GM18951 (cell line): ENCODE measurements at regions not wholly inside any gene's neighbourhood (a gene's known extent, or its start where the extent isn't known, plus 50 kb on each side); places are given as distances from the start of the nearest gene placed in this dataset.

Experiments
- POLR2A ChIP-seq: IDR thresholded peaks from 4 replicates; pipeline ENCODE4 v1.6.1; 2011; ENCODE audit warnings: mild to moderate bottlenecking; ENCODE audit not compliant: insufficient read length, insufficient read depth; ENCODE audit errors: extremely low read depth
- in situ Hi-C: fragments of 300-500 bp; cut with MboI; formaldehyde crosslinking; loops from one replicate; pipeline ENCODE4 v1.12.0; 2022; ENCODE audit warnings: low sequenced_read_pairs, mixed read lengths, inconsistent platforms; ENCODE audit not compliant: unreplicated experiment

GRCh38 chr5:152290181-152290580, 114.9 kb downstream of the NMUR2 start:
- in situ Hi-C loops, result no loop called here
- no peak for TF ChIP-seq POLR2A

GRCh38 chr5:152288917-152289595, 116.0 kb downstream of the NMUR2 start:
- TF ChIP-seq POLR2A, result no peak
- in situ Hi-C loops, result no loop called here

- in situ Hi-C loops, result no loop called here
- TF ChIP-seq POLR2A, result no peak
Measured at GRCh38 chr5:152288499-152288898, 116.6 kb downstream of the NMUR2 start.

DNA sequence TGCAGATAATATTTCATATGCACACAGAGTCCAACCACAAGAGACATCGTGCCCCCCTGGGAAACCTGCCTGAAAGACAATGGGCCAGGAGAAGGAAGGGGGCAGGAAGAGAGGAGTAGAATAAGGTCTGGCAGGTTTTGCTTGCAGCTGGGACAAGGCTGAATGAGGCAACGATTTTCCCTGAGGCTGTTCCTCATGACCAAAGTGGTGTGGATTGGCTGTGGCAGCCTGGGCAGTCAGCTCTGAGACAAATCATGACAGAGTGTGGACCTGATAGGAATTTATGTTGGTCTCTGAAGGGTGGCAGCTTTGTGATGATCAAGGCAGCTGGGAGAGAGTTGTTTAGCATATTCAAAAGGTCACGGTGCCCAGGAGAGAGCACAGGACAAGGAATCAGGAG, 119.3 kb downstream of the NMUR2 start:
- TF ChIP-seq POLR2A, result no peak
- in situ Hi-C loops, result no loop called here

DNA sequence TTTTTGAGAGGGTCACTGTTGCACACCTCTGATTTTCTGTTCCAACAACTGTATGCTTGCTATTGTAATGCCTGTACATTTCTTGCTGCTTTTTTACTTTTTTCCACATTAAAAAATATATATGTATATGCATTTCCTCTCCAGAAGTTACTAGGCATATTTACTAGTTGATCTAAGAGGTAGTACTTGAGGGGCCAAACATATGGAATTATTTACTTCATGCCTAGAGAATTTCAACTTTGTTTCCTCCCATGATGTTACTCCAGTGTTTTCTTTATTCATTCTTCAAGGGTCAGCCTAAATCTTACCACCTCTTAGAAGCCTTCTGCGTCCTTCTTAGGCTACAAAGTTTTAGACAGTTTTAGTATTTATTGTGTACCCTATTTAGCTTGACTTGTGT, 122.7 kb downstream of the NMUR2 start:
- in situ Hi-C loops, result no loop called here
- no peak for TF ChIP-seq POLR2A

- in situ Hi-C loops, result no loop called here
- no peak for TF ChIP-seq POLR2A
Measured at GRCh38 chr5:152277936-152278335, 127.1 kb downstream of the NMUR2 start.

DNA sequence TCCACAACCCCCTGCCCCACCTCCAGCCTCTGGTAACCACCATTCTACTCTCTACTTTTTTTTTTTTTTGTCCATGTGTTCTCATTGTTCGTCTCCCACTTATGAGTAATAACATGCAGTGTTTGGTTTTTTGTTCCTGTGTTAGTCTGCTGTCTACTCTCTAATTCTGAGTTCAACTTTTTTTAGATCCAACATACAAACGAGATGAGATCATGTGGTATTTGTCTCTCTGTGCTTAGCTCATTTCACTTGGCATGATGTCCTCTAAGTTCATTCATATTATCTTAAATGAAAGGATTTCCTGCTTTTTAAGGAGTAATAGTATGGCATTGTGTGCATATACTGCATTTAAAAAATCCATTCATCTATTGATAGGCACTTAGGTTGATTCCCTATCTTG, 130.9 kb downstream of the NMUR2 start:
- no peak for TF ChIP-seq POLR2A
- in situ Hi-C loops, result no loop called here

- in situ Hi-C loops, result no loop called here
- TF ChIP-seq POLR2A, result no peak
Measured at GRCh38 chr5:152271420-152271819, 133.7 kb downstream of the NMUR2 start.

- no peak for TF ChIP-seq POLR2A
- in situ Hi-C loops, result no loop called here
Measured at GRCh38 chr5:152270096-152270495, 135.0 kb downstream of the NMUR2 start.

GRCh38 chr5:152269533-152269932, 135.5 kb downstream of the NMUR2 start:
- in situ Hi-C loops, result no loop called here
- TF ChIP-seq POLR2A, result no peak

GRCh38 chr5:152264645-152265254, 140.3 kb downstream of the NMUR2 start:
- in situ Hi-C loops, result no loop called here
- TF ChIP-seq POLR2A, result no peak

- TF ChIP-seq POLR2A, result no peak
- in situ Hi-C loops, result no loop called here
Measured at GRCh38 chr5:152262667-152263066, 142.4 kb downstream of the NMUR2 start.

DNA sequence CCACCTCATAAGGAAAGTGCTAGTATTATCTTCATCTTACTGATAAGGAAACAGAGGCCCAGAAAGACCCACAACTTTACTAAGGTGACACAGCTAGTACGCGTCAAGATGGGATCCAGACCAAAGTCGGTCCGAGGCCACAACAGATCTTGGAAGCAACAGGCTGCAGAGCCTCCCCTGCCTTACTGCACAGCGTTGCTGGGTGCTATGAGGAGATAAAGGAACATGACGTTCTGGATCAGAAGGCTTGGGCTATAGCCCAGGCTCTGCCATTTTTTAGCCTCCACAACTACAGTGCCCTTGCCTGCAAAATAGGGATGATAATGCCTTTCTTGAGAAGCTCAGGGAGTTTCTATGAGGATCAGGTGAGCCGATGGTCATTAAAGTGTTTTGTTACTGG, 144.1 kb downstream of the NMUR2 start:
- in situ Hi-C loops, result no loop called here
- no peak for TF ChIP-seq POLR2A

DNA sequence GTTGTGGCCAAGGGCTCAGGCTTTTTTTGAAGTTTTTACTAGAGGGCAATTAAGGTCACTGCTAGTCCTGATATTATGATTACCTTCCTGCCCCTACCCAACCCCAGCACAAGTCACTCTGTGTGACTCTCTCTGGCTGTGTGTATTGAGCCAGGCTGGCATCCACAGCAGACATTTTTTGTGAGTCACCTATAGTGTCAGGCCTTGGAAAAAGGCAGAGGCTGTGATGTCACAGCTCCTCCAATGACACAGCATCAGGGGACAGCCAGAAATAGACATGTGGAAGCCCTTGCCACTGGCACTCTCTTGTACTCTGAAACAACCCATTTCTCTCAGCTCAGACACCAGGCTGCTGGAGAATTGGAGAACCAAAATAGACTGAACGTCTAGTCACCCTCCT, 145.4 kb downstream of the NMUR2 start:
- no peak for TF ChIP-seq POLR2A

More for the DNA sequence above, 145.4 kb downstream of the NMUR2 start:
- in situ Hi-C loops, result no loop called here
